ENCODE measurements at regions not wholly inside any gene's neighbourhood (a gene's known extent, or its start where the extent isn't known, plus 50 kb on each side); places are given as distances from the start of the nearest gene placed in this dataset.
"Not testable (repeated sequence)": the region's sequence is repeated elsewhere in the genome, so short reads cannot be mapped to it uniquely, and the experiment has no call there.

- TF ChIP-seq CTCF (IDR thresholded peaks at IDR 0.05; ENCODE audit: insufficient read depth, low read length, poor library complexity, severe bottlenecking): no peak
- H3K27me3 ChIP-seq (replicated peaks; ENCODE audit: control insufficient read depth, insufficient read depth, low read length): no peaks in the 10 kb centered on the region
- no peak overlapping the region for H3K4me3 ChIP-seq (replicated peaks; ENCODE audit: low read depth, low read length)
- no peaks in the 10 kb centered on the region for H3K36me3 ChIP-seq (ENCODE audit: control insufficient read depth, insufficient read depth, low read length)
- DNase-seq (ENCODE audit: extremely low read depth, insufficient read length): no peak
These were observed 470.9 kb downstream of the IRS2 start for GRCh38 chr13:109315481-109315880.

GRCh38 chr13:109314101-109314500 is 472.3 kb downstream of the IRS2 start:
- Histone ChIP-seq H3K27me3 (replicated peaks; ENCODE audit: control insufficient read depth, insufficient read depth, low read length) (no peaks in the 10 kb centered on the region), H3K36me3 (ENCODE audit: control insufficient read depth, insufficient read depth, low read length) (no peaks in the 10 kb centered on the region), H3K4me3 (replicated peaks; ENCODE audit: low read depth, low read length) (no peak overlapping the region)
- TF ChIP-seq CTCF (IDR thresholded peaks at IDR 0.05; ENCODE audit: insufficient read depth, low read length, poor library complexity, severe bottlenecking): no peak
- no peak for DNase-seq (ENCODE audit: extremely low read depth, insufficient read length)

- Histone ChIP-seq H3K36me3 (ENCODE audit: control insufficient read depth, insufficient read depth, low read length) (no peaks in the 10 kb centered on the region), H3K4me3 (replicated peaks; ENCODE audit: low read depth, low read length) (no peak overlapping the region), H3K27me3 (replicated peaks; ENCODE audit: control insufficient read depth, insufficient read depth, low read length) (no peaks in the 10 kb centered on the region)
- no peak for DNase-seq (ENCODE audit: extremely low read depth, insufficient read length)
- TF ChIP-seq CTCF (IDR thresholded peaks at IDR 0.05; ENCODE audit: insufficient read depth, low read length, poor library complexity, severe bottlenecking): no peak
These were observed 474.0 kb downstream of the IRS2 start for GRCh38 chr13:109312399-109312798.

GRCh38 chr13:109311431-109311976 is 474.9 kb downstream of the IRS2 start:
- not testable (repeated sequence) for H3K27me3 ChIP-seq (replicated peaks; ENCODE audit: control insufficient read depth, insufficient read depth, low read length); DNase-seq (ENCODE audit: extremely low read depth, insufficient read length); H3K4me3 ChIP-seq (replicated peaks; ENCODE audit: low read depth, low read length); H3K36me3 ChIP-seq (ENCODE audit: control insufficient read depth, insufficient read depth, low read length)

GRCh38 chr13:109309625-109310363 is 476.6 kb downstream of the IRS2 start:
- no peaks in the 10 kb centered on the region for H3K36me3 ChIP-seq (ENCODE audit: control insufficient read depth, insufficient read depth, low read length)
- TF ChIP-seq CTCF (IDR thresholded peaks at IDR 0.05; ENCODE audit: insufficient read depth, low read length, poor library complexity, severe bottlenecking): no peak
- H3K4me3 ChIP-seq (replicated peaks; ENCODE audit: low read depth, low read length): no peak overlapping the region
- DNase-seq (ENCODE audit: extremely low read depth, insufficient read length): no peak
- H3K27me3 ChIP-seq (replicated peaks; ENCODE audit: control insufficient read depth, insufficient read depth, low read length): no peaks in the 10 kb centered on the region

- Histone ChIP-seq H3K4me3 (replicated peaks; ENCODE audit: low read depth, low read length) (no peak overlapping the region), H3K36me3 (ENCODE audit: control insufficient read depth, insufficient read depth, low read length) (no peaks in the 10 kb centered on the region), H3K27me3 (replicated peaks; ENCODE audit: control insufficient read depth, insufficient read depth, low read length) (no peaks in the 10 kb centered on the region)
- TF ChIP-seq CTCF (IDR thresholded peaks at IDR 0.05; ENCODE audit: insufficient read depth, low read length, poor library complexity, severe bottlenecking): no peak
- no peak for DNase-seq (ENCODE audit: extremely low read depth, insufficient read length)
These were observed 479.4 kb downstream of the IRS2 start for GRCh38 chr13:109307027-109307426.
